H9 (cell line): ENCODE measurements at regions not wholly inside any gene's neighbourhood (a gene's known extent, or its start where the extent isn't known, plus 50 kb on each side); places are given as distances from the start of the nearest gene placed in this dataset.

Experiments used
- DNase-seq: peaks from one replicate; pipeline ENCODE4 v3.0.0-alpha.2; 2017
- H2AFZ ChIP-seq: one replicate; pipeline ENCODE4 v1.6.1; 2013; ENCODE audit warnings: mild to moderate bottlenecking, low read length, control low read depth, moderate library complexity
- H2AK5ac ChIP-seq: 2 replicates; pipeline ENCODE4 v1.6.1; 2013; ENCODE audit warnings: low read length, control low read depth, mixed read lengths; ENCODE audit not compliant: insufficient read length
- H2BK120ac ChIP-seq: one replicate; pipeline ENCODE4 v1.6.1; 2013; ENCODE audit warnings: low read depth, mild to moderate bottlenecking, low read length, control low read depth, inconsistent platforms; ENCODE audit not compliant: poor library complexity, severe bottlenecking
- H2BK12ac ChIP-seq: 2 replicates; pipeline ENCODE4 v1.6.1; 2013; ENCODE audit warnings: low read length, control low read depth, mixed read lengths, low read depth; ENCODE audit not compliant: insufficient read length
- H2BK15ac ChIP-seq: 2 replicates; pipeline ENCODE4 v1.6.1; 2013; ENCODE audit warnings: low read depth, low read length, control low read depth
- H2BK20ac ChIP-seq: one replicate; pipeline ENCODE4 v1.6.1; 2013; ENCODE audit warnings: low read depth, mild to moderate bottlenecking, low read length, control low read depth, inconsistent platforms; ENCODE audit not compliant: poor library complexity, severe bottlenecking
- H2BK5ac ChIP-seq: 2 replicates; pipeline ENCODE4 v1.6.1; 2013; ENCODE audit warnings: low read length, control low read depth, mixed read lengths; ENCODE audit not compliant: insufficient read length
- H3K14ac ChIP-seq: 2 replicates; pipeline ENCODE4 v1.6.1; 2013; ENCODE audit warnings: low read length, control low read depth; ENCODE audit not compliant: insufficient read depth
- H3K18ac ChIP-seq: 2 replicates; pipeline ENCODE4 v1.6.1; 2013; ENCODE audit warnings: low read depth, mild to moderate bottlenecking, mixed read lengths, low read length, control low read depth; ENCODE audit not compliant: insufficient read length
- H3K23ac ChIP-seq: 2 replicates; pipeline ENCODE4 v1.6.1; 2013; ENCODE audit warnings: low read length, control low read depth, mixed read lengths, low read depth; ENCODE audit not compliant: insufficient read length
- H3K23me2 ChIP-seq: 2 replicates; pipeline ENCODE4 v1.6.1; 2013; ENCODE audit warnings: low read depth, mild to moderate bottlenecking, mixed read lengths, low read length, control low read depth; ENCODE audit not compliant: insufficient read length, poor library complexity, severe bottlenecking
- H3K27ac ChIP-seq: 2 replicates; pipeline ENCODE4 v1.5.1; 2013; ENCODE audit warnings: low read length, control low read depth, mixed read lengths, low read depth; ENCODE audit not compliant: insufficient read length
- H3K27me3 ChIP-seq: 2 replicates; pipeline ENCODE4 v1.6.1; 2013; ENCODE audit warnings: low read length, control low read depth, inconsistent platforms; ENCODE audit not compliant: insufficient read depth
- H3K4ac ChIP-seq: 2 replicates; pipeline ENCODE4 v1.6.1; 2013; ENCODE audit warnings: low read depth, mild to moderate bottlenecking, control low read depth, inconsistent platforms, low read length, moderate library complexity
- H3K4me1 ChIP-seq: 2 replicates; pipeline ENCODE4 v1.6.1; 2013; ENCODE audit warnings: low read length, control low read depth, inconsistent platforms; ENCODE audit not compliant: insufficient read depth
- H3K4me2 ChIP-seq: 2 replicates; pipeline ENCODE4 v1.6.1; 2013; ENCODE audit warnings: low read length, control low read depth, mixed read lengths; ENCODE audit not compliant: insufficient read length, insufficient read depth
- H3K56ac ChIP-seq: 2 replicates; pipeline ENCODE4 v1.6.1; 2013; ENCODE audit warnings: low read depth, mild to moderate bottlenecking, mixed read lengths, low read length, control low read depth; ENCODE audit not compliant: insufficient read length
- H3K79me1 ChIP-seq: 2 replicates; pipeline ENCODE4 v1.6.1; 2013; ENCODE audit warnings: low read depth, mild to moderate bottlenecking, moderate library complexity, low read length, control low read depth, inconsistent platforms; ENCODE audit not compliant: insufficient read depth, poor library complexity, severe bottlenecking
- H3K79me2 ChIP-seq: 2 replicates; pipeline ENCODE4 v1.6.1; 2013; ENCODE audit warnings: low read length, control low read depth, inconsistent platforms; ENCODE audit not compliant: insufficient read depth
- H3K9ac ChIP-seq: 2 replicates; pipeline ENCODE4 v1.6.1; 2013; ENCODE audit warnings: low read length, control low read depth, mixed read lengths; ENCODE audit not compliant: insufficient read length; ENCODE audit errors: extremely low read depth
- H3K9me3 ChIP-seq: one replicate; pipeline ENCODE4 v1.6.1; 2013; ENCODE audit warnings: low read depth, low read length, inconsistent platforms; ENCODE audit not compliant: control insufficient read depth
- H3T11ph ChIP-seq: one replicate; pipeline ENCODE4 v1.6.1; 2013; ENCODE audit warnings: mild to moderate bottlenecking, low read length, control low read depth, inconsistent platforms
- H4K20me1 ChIP-seq: one replicate; pipeline ENCODE4 v1.6.1; 2013; ENCODE audit not compliant: control insufficient read depth, insufficient read length, insufficient read depth
- H4K5ac ChIP-seq: 2 replicates; pipeline ENCODE4 v1.6.1; 2013; ENCODE audit warnings: low read depth, mild to moderate bottlenecking, mixed read lengths, low read length, control low read depth; ENCODE audit not compliant: insufficient read length
- H4K8ac ChIP-seq: replicated peaks from 2 replicates; pipeline ENCODE4 v1.6.1; 2013; ENCODE audit warnings: low read length, control low read depth, mixed read lengths, low read depth; ENCODE audit not compliant: insufficient read length
- H4K91ac ChIP-seq: 2 replicates; pipeline ENCODE4 v1.6.1; 2013; ENCODE audit warnings: low read depth, mild to moderate bottlenecking, moderate library complexity, mixed read lengths, low read length, control low read depth; ENCODE audit not compliant: insufficient read length
- H3K27ac Mint-ChIP-seq, 3 experiments: 2 replicates in 2 of 3; 3 replicates in 1 of 3; pipeline ENCODE4 v1.8.0; 2020 to 2021; ENCODE audit warnings: mixed read lengths in 3 of 3, mild to moderate bottlenecking in 1 of 3, moderate library complexity in 1 of 3
- H3K27me3 Mint-ChIP-seq: 2 replicates; pipeline ENCODE4 v1.8.0; 2021; ENCODE audit warnings: low read depth, mild to moderate bottlenecking, moderate library complexity, mixed read lengths
- H3K36me3 Mint-ChIP-seq, 3 experiments: 2 replicates in 2 of 3; 3 replicates in 1 of 3; pipeline ENCODE4 v1.8.0; 2020 to 2021; ENCODE audit warnings: low read depth in 3 of 3, mixed read lengths in 3 of 3; ENCODE audit not compliant: insufficient read depth in 1 of 3
- H3K4me1 Mint-ChIP-seq, 2 experiments: 2 replicates each; pipeline ENCODE4 v1.8.0; 2020; ENCODE audit warnings: mixed read lengths in 2 of 2
- H3K4me3 Mint-ChIP-seq, 2 experiments: 2 replicates in 1 of 2; 3 replicates in 1 of 2; pipeline ENCODE4 v1.8.0; 2020 to 2021; ENCODE audit warnings: mild to moderate bottlenecking in 2 of 2, mixed read lengths in 2 of 2, moderate library complexity in 1 of 2
- H3K9me3 Mint-ChIP-seq, 2 experiments: 2 replicates in 1 of 2; 3 replicates in 1 of 2; pipeline ENCODE4 v1.8.0; 2020; ENCODE audit warnings: mild to moderate bottlenecking in 2 of 2, mixed read lengths in 2 of 2, moderate library complexity in 1 of 2
- CTCF ChIP-seq: fragments of 200-600 bp; sonication (generic); conservative IDR thresholded peaks from 3 replicates; pipeline ENCODE4 v1.8.0; 2021; ENCODE audit warnings: antibody characterized with exemption, mild to moderate bottlenecking
- WGBS: extraction: QIAGEN DNeasy Blood & Tissue Kit; methylation state at CpG from one replicate; pipeline ENCODE4 v1.1.7; 2013; ENCODE audit warnings: missing lambda C conversion rate, low lambda C conversion rate, mixed read lengths; ENCODE audit not compliant: insufficient read length; ENCODE audit errors: extremely low coverage; 5-methylcytosine and 5-hydroxymethylcytosine counted together

DNA sequence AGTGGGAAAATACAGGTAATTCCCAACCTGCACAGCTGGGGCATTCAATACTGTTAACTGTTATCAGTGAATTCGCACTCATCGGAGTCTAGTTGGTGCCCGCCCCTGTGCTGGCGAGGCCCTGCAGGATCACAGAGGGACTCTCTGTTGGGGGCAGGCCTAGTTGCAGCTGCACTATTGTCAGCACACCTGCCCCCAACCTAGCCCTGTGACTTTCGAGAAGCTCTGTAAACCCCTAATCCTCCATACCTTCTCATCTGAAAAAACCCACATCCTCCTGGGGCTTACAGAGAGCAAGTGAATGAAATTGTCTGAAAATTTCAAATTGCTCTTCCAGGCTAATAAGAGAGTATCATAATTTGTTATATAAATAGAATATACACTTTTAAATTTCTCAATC, 132.2 kb upstream of the NUDT4 start:
- Histone ChIP-seq H3K79me1 (no peaks in the 10 kb centered on the region), H3K4me2 (no peak overlapping the region), H3K56ac (no peak overlapping the region), H3K27ac (no peak overlapping the region), H2BK20ac (no peak overlapping the region), H3K23me2 (no peaks in the 10 kb centered on the region), H3K79me2 (no peaks in the 10 kb centered on the region), H2AFZ (no peak overlapping the region), H3K4me1 (no peaks in the 10 kb centered on the region), H4K20me1 (no peaks in the 10 kb centered on the region), H3K4ac (no peak overlapping the region), H2BK120ac (no peak overlapping the region), H4K5ac (no peak overlapping the region), H3K23ac (no peak overlapping the region), H2BK5ac (no peak overlapping the region), H2BK15ac (no peak overlapping the region), H3K9ac (no peak overlapping the region), H3K18ac (no peak overlapping the region), H4K91ac (no peak overlapping the region), H2BK12ac (no peak overlapping the region), H3K27me3 (no peaks in the 10 kb centered on the region), H3K9me3 (no peaks in the 10 kb centered on the region), H2AK5ac (no peak overlapping the region), H3K14ac (no peak overlapping the region; the same call in 1 of the 2 replicates), H4K8ac (no peak overlapping the region), H3T11ph (no peak overlapping the region)
- no peak for TF ChIP-seq CTCF
- H3K27me3 Mint-ChIP-seq = no peaks in the 10 kb centered on the region
- H3K4me3 Mint-ChIP-seq = no peak overlapping the region
- H3K27ac Mint-ChIP-seq = no peak overlapping the region
- no CpG with 5 or more reads among the region's 5 CpGs for WGBS
- H3K9me3 Mint-ChIP-seq = peaks cover 0 to 3% of the 10 kb centered on the region in 2 experiments; a peak in 1 of 5 replicates
- DNase-seq = no peak
- peaks cover 8 to 18% of the 10 kb centered on the region in 2 experiments for H3K4me1 Mint-ChIP-seq
- no peaks in the 10 kb centered on the region for H3K36me3 Mint-ChIP-seq
